Stimulated activated memory B cell treated with anti-CD40 and anti-IgM and Interleukin-4, amounts not matched to agents 10 μg/mL and 1 μg/mL and 100 μg/mL, for 72 hours (primary cell): ENCODE measurements at regions not wholly inside any gene's neighbourhood (a gene's known extent, or its start where the extent isn't known, plus 50 kb on each side); places are given as distances from the start of the nearest gene placed in this dataset.

ENCODE experiments used
- ATAC-seq: fragments of 150-1000 bp; cut with Tn5 transposase; 2 replicates; pipeline ENCODE4 v1.10.0; 2021
- H3K27ac Mint-ChIP-seq: one replicate; pipeline ENCODE4 v1.8.0; 2022; ENCODE audit warnings: mild to moderate bottlenecking, mixed read lengths
- H3K27me3 Mint-ChIP-seq: one replicate; pipeline ENCODE4 v1.8.0; 2022; ENCODE audit warnings: mixed read lengths
- H3K36me3 Mint-ChIP-seq: one replicate; pipeline ENCODE4 v1.8.0; 2022; ENCODE audit warnings: mixed read lengths
- H3K4me1 Mint-ChIP-seq: one replicate; pipeline ENCODE4 v1.8.0; 2022; ENCODE audit warnings: mixed read lengths
- H3K4me3 Mint-ChIP-seq: one replicate; pipeline ENCODE4 v1.8.0; 2022; ENCODE audit warnings: mild to moderate bottlenecking, moderate library complexity, mixed read lengths
- H3K9me3 Mint-ChIP-seq: one replicate; pipeline ENCODE4 v1.8.0; 2022; ENCODE audit warnings: mixed read lengths

- H3K4me1 Mint-ChIP-seq, result peaks cover 11% of the 10 kb centered on the region
- no peaks in the 10 kb centered on the region for H3K9me3 Mint-ChIP-seq
- no peaks in the 10 kb centered on the region for H3K36me3 Mint-ChIP-seq
- ATAC-seq, result no peak
- no peak overlapping the region for H3K27ac Mint-ChIP-seq
- no peak overlapping the region for H3K4me3 Mint-ChIP-seq
- no peaks in the 10 kb centered on the region for H3K27me3 Mint-ChIP-seq
These were observed 124.4 kb upstream of the UBE2E2 start for GRCh38 chr3:23078735-23079134.

- Mint-ChIP-seq H3K4me3 (no peak overlapping the region), H3K36me3 (no peaks in the 10 kb centered on the region), H3K9me3 (no peaks in the 10 kb centered on the region), H3K27ac (no peak overlapping the region), H3K27me3 (no peaks in the 10 kb centered on the region), H3K4me1 (peaks cover 11% of the 10 kb centered on the region)
- no peak for ATAC-seq
These were observed 123.2 kb upstream of the UBE2E2 start for GRCh38 chr3:23079976-23080375.

- Mint-ChIP-seq H3K27ac (no peak overlapping the region), H3K27me3 (no peaks in the 10 kb centered on the region), H3K36me3 (no peaks in the 10 kb centered on the region), H3K9me3 (no peaks in the 10 kb centered on the region), H3K4me1 (peaks cover 11% of the 10 kb centered on the region), H3K4me3 (no peak overlapping the region)
- no peak for ATAC-seq
These were observed 119.4 kb upstream of the UBE2E2 start for GRCh38 chr3:23083701-23084100.

GRCh38 chr3:23084367-23084766 lies 118.8 kb upstream of the UBE2E2 start:
- no peaks in the 10 kb centered on the region for H3K27me3 Mint-ChIP-seq
- peaks cover 4% of the 10 kb centered on the region for H3K9me3 Mint-ChIP-seq
- peaks cover 11% of the 10 kb centered on the region for H3K4me1 Mint-ChIP-seq
- H3K4me3 Mint-ChIP-seq, result no peak overlapping the region
- ATAC-seq, result no peak
- H3K36me3 Mint-ChIP-seq, result no peaks in the 10 kb centered on the region
- no peak overlapping the region for H3K27ac Mint-ChIP-seq

GRCh38 chr3:23085261-23085660 lies 117.9 kb upstream of the UBE2E2 start:
- no peak overlapping the region for H3K4me3 Mint-ChIP-seq
- peaks cover 2% of the 10 kb centered on the region for H3K4me1 Mint-ChIP-seq
- no peaks in the 10 kb centered on the region for H3K36me3 Mint-ChIP-seq
- H3K27me3 Mint-ChIP-seq, result no peaks in the 10 kb centered on the region
- H3K9me3 Mint-ChIP-seq, result peaks cover 4% of the 10 kb centered on the region
- no peak overlapping the region for H3K27ac Mint-ChIP-seq
- no peak for ATAC-seq

DNA sequence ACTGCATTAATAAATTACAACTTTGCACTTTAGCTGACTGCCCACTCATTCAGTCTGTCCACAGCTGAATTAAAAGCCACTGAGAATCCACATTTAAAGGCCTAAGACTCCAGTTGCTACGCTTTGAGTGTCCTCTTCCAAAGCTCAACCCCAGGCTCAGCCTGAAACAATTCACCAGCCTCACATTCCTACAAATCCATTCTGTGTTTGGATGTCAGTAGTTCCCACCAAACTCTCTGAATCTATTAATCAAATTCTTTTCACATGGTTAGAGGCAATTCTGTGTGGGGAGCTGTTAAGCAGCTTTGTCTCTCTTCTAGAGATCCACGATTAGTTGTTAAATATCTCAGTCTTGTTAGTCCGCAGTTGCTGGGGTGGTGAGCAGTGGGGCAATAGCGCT lies 116.8 kb upstream of the UBE2E2 start:
- Mint-ChIP-seq H3K4me1 (no peaks in the 10 kb centered on the region), H3K27ac (no peak overlapping the region), H3K9me3 (peaks cover 4% of the 10 kb centered on the region), H3K27me3 (no peaks in the 10 kb centered on the region), H3K36me3 (no peaks in the 10 kb centered on the region), H3K4me3 (no peak overlapping the region)
- no peak for ATAC-seq

DNA sequence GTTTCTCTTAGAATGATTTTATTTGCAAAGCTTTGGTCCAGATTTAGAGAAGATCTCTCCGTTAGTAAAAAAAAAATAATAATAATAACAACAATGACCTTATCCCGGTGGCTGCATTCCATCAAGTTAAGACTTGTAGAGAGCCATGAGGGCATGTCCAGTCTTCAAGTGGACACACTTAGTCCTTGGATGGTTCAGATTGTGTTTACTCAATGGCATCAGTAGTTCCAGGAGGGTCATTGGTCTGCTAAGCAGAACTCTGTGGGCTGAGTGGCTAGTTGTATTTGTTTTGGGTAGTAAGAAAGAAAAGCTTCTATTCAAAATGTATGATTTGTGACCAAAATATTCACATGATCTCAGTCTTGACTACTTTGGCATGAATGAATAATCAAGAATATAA lies 116.3 kb upstream of the UBE2E2 start:
- no peak for ATAC-seq
- no peak overlapping the region for H3K4me3 Mint-ChIP-seq
- H3K27ac Mint-ChIP-seq, result no peak overlapping the region
- peaks cover 4% of the 10 kb centered on the region for H3K9me3 Mint-ChIP-seq
- no peaks in the 10 kb centered on the region for H3K4me1 Mint-ChIP-seq
- H3K27me3 Mint-ChIP-seq, result no peaks in the 10 kb centered on the region
- no peaks in the 10 kb centered on the region for H3K36me3 Mint-ChIP-seq

DNA sequence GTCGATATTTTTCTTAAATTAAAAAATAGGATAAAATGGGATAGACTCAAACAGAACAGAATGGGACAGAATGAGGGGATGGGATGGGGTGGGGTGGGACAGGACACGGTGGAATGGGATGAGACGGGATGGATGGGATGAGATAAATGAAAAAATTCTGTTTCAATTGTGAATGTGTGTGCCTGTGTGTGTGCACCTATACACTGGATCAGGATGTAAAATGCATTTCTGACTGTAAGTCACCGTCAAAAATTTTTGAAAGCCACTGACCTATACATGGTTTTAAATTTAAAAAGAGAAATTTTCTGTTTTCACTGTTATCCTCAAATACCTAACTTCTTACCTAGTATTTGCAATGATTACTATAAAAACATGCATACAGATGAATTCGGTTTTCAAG lies 108.7 kb upstream of the UBE2E2 start:
- peaks cover 10% of the 10 kb centered on the region for H3K27me3 Mint-ChIP-seq
- H3K4me3 Mint-ChIP-seq, result no peak overlapping the region
- H3K27ac Mint-ChIP-seq, result no peak overlapping the region
- H3K4me1 Mint-ChIP-seq, result peaks cover 9% of the 10 kb centered on the region
- H3K9me3 Mint-ChIP-seq, result no peaks in the 10 kb centered on the region
- ATAC-seq, result no peak
- H3K36me3 Mint-ChIP-seq, result no peaks in the 10 kb centered on the region

GRCh38 chr3:23094890-23095462 lies 108.2 kb upstream of the UBE2E2 start:
- H3K36me3 Mint-ChIP-seq, result no peaks in the 10 kb centered on the region
- no peaks in the 10 kb centered on the region for H3K9me3 Mint-ChIP-seq
- peaks cover 10% of the 10 kb centered on the region for H3K27me3 Mint-ChIP-seq
- no peak overlapping the region for H3K27ac Mint-ChIP-seq
- H3K4me3 Mint-ChIP-seq, result no peak overlapping the region
- peaks cover 15% of the 10 kb centered on the region for H3K4me1 Mint-ChIP-seq
- ATAC-seq, result no peak

- H3K36me3 Mint-ChIP-seq, result no peaks in the 10 kb centered on the region
- peaks cover 20% of the 10 kb centered on the region for H3K4me1 Mint-ChIP-seq
- no peaks in the 10 kb centered on the region for H3K9me3 Mint-ChIP-seq
- peaks cover 10% of the 10 kb centered on the region for H3K27me3 Mint-ChIP-seq
- no peak overlapping the region for H3K4me3 Mint-ChIP-seq
- ATAC-seq, result no peak
- H3K27ac Mint-ChIP-seq, result no peak overlapping the region
These were observed 107.1 kb upstream of the UBE2E2 start for GRCh38 chr3:23096041-23096440.

- Mint-ChIP-seq H3K4me1 (peaks cover 20% of the 10 kb centered on the region), H3K9me3 (no peaks in the 10 kb centered on the region), H3K4me3 (no peak overlapping the region), H3K27me3 (no peaks in the 10 kb centered on the region), H3K27ac (no peak overlapping the region), H3K36me3 (no peaks in the 10 kb centered on the region)
- no peak for ATAC-seq
These were observed 104.1 kb upstream of the UBE2E2 start for GRCh38 chr3:23099021-23099420.

DNA sequence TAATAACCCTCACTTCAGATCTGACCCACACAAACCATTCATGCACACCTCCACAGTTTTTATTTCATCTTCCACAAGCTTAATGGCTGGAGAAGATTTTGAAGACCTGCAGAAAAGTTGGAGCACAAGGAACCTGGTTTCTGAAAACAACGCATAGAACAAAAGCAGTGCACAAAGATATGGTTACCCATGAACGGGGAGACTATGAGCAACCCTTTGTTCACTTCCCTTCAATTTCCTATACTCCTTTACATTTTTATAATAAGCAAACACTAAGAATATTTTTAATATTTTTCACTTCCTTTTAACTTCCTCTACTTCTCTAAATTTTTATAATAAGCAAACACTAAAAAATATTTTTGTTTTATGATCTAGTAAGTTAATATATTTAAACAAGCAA lies 103.5 kb upstream of the UBE2E2 start:
- no peaks in the 10 kb centered on the region for H3K9me3 Mint-ChIP-seq
- peaks cover 20% of the 10 kb centered on the region for H3K4me1 Mint-ChIP-seq

DNA sequence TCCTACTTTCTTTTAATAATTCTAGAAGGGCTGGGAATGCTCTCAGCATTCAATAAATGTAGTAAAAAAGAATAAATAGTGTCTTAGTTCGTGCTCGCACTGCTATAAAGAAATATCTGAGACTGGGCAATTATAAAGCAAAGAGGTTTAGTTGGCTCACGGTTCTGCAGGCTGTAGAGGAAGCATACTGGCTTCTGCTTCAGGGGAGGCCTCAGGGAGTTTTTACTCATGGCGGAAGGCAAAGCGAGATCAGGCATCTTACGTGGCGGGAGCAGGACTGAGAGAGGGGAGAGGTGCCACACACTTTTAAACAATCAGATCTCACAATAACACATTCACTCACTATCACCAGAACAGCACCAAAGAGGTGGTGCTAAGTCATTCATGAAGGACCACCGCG lies 103.0 kb upstream of the UBE2E2 start:
- Mint-ChIP-seq H3K9me3 (no peaks in the 10 kb centered on the region), H3K36me3 (no peaks in the 10 kb centered on the region), H3K27me3 (no peaks in the 10 kb centered on the region), H3K4me3 (no peak overlapping the region), H3K27ac (no peak overlapping the region), H3K4me1 (peaks cover 20% of the 10 kb centered on the region)
- ATAC-seq, result no peak

More for the DNA sequence above, 103.5 kb upstream of the UBE2E2 start:
- no peak overlapping the region for H3K27ac Mint-ChIP-seq
- no peaks in the 10 kb centered on the region for H3K36me3 Mint-ChIP-seq
- H3K27me3 Mint-ChIP-seq, result no peaks in the 10 kb centered on the region
- H3K4me3 Mint-ChIP-seq, result no peak overlapping the region
- ATAC-seq, result no peak

DNA sequence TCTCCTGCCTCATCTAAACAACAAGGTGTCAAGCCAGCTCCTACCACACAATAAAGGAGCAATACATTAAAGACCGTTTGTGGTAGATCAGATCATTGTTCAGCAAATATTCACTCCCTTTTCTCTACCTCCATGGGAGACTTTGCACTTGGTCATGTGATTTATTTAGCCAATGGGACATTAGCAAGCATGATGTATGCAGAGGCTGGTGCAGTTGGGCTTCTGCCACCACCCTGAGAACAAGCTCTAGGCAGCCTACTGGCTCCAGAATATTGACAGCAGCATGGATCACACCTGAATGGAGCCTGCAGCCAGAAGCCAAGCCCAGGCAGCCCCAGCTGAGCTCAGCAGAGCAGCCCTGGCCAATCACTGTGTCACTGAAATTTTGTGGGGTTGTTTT lies 99.4 kb upstream of the UBE2E2 start:
- Mint-ChIP-seq H3K27ac (no peak overlapping the region), H3K9me3 (no peaks in the 10 kb centered on the region), H3K4me3 (no peak overlapping the region), H3K27me3 (no peaks in the 10 kb centered on the region), H3K4me1 (peaks cover 17% of the 10 kb centered on the region), H3K36me3 (no peaks in the 10 kb centered on the region)
- no peak for ATAC-seq

- Mint-ChIP-seq H3K27me3 (no peaks in the 10 kb centered on the region), H3K27ac (no peak overlapping the region), H3K9me3 (no peaks in the 10 kb centered on the region), H3K36me3 (no peaks in the 10 kb centered on the region), H3K4me1 (peaks cover 4% of the 10 kb centered on the region), H3K4me3 (no peak overlapping the region)
- no peak for ATAC-seq
These were observed 98.1 kb upstream of the UBE2E2 start for GRCh38 chr3:23105048-23105447.

DNA sequence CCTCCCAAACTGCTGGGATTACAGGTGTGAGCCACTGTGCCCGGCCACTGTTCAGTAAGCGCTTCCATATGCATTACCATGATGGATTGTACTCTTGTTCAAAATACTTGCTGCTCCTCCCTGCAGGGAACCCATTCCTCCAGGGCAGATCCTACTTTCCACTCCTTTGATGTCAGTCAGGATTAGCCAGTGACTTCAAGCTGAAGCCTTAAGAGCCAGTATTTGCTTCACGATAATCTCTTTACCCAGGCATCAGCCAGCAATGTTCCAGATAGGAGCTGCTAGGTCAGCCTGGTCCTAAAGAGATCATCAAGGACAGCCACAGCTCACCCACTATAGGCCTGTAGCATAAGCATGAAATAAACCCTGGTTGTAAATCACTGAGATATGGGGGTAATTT lies 96.5 kb upstream of the UBE2E2 start:
- H3K4me1 Mint-ChIP-seq, result no peaks in the 10 kb centered on the region
- no peaks in the 10 kb centered on the region for H3K36me3 Mint-ChIP-seq
- H3K27ac Mint-ChIP-seq, result no peak overlapping the region
- ATAC-seq, result no peak
- no peaks in the 10 kb centered on the region for H3K9me3 Mint-ChIP-seq
- H3K27me3 Mint-ChIP-seq, result no peaks in the 10 kb centered on the region
- no peak overlapping the region for H3K4me3 Mint-ChIP-seq

DNA sequence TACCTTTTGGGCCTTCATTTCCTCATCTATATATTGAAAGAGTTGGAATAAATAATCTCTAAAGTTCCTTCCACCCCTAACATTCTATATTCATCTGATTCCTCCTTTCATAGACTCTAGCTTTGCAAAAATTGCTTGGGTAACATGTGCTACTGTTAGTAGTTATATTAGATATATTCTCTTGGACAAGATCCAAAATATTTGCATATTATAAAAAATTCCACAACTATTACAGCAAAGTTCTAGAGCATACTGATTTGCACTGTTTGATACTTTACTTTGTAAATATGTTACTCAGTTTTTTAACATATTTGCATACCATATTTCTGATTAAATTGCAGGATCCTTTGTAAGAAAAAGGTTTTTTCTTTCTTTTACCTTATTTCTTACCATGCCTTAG lies 95.9 kb upstream of the UBE2E2 start:
- Mint-ChIP-seq H3K27me3 (no peaks in the 10 kb centered on the region), H3K4me1 (no peaks in the 10 kb centered on the region), H3K9me3 (no peaks in the 10 kb centered on the region), H3K27ac (no peak overlapping the region), H3K4me3 (no peak overlapping the region), H3K36me3 (no peaks in the 10 kb centered on the region)
- ATAC-seq, result no peak
